AG04450 (cell line): ENCODE measurements at regions not wholly inside any gene's neighbourhood (a gene's known extent, or its start where the extent isn't known, plus 50 kb on each side); places are given as distances from the start of the nearest gene placed in this dataset.

Source experiments
- CTCF ChIA-PET: fragments of 300-600, 350-600 bp; formaldehyde crosslinking; extraction: SDS; loops from one replicate; lab custom pipeline; 2022; ENCODE audit warnings: antibody characterized with exemption, inconsistent platforms; lab: Charles Lee
- POLR2A ChIA-PET: fragments of 350-600 bp; formaldehyde crosslinking; extraction: SDS; loops from one replicate; lab custom pipeline; 2021; ENCODE audit warnings: antibody characterized with exemption, inconsistent platforms; lab: Yijun Ruan, JAX
- DNase-seq: peaks from one replicate; pipeline ENCODE4 v3.0.0-alpha.2; 2011; ENCODE audit warnings: low read depth, low spot score
- H3K27ac ChIP-seq: one replicate; pipeline ENCODE4 v1.5.1; 2012; ENCODE audit warnings: low read depth, low read length, control low read depth
- H3K27me3 ChIP-seq: one replicate; pipeline ENCODE4 v1.6.0; 2012; ENCODE audit warnings: low read length; ENCODE audit not compliant: control insufficient read depth, insufficient read depth
- H3K4me3 ChIP-seq: 2 replicates; pipeline ENCODE4 v1.5.1; 2011; ENCODE audit warnings: mild to moderate bottlenecking, low read depth, low read length, control low read depth
- H3K9me3 ChIP-seq: 2 replicates; pipeline ENCODE4 v1.5.1; 2012; ENCODE audit warnings: low read length; ENCODE audit not compliant: control insufficient read depth, insufficient read depth
- CTCF ChIP-seq: IDR thresholded peaks from 2 replicates; pipeline ENCODE4 v1.5.1; 2011; ENCODE audit warnings: low read depth, low read length, control low read depth, inconsistent platforms

- POLR2A ChIA-PET, result interaction anchor here (0.7 kb wide), 1 partner anchor 8 kb away, joined by 4 read pairs; no protein-coding TSS in a partner anchor
- TF ChIP-seq CTCF, result no peak
- no peak overlapping the region for H3K4me3 ChIP-seq
- DNase-seq, result no peak
- no peaks in the 10 kb centered on the region for H3K9me3 ChIP-seq
- no peak overlapping the region for H3K27ac ChIP-seq
- CTCF ChIA-PET, result interaction anchor here (0.7 kb wide), 1 partner anchor 14 kb away, joined by 6 read pairs; no protein-coding TSS in a partner anchor
- H3K27me3 ChIP-seq, result no peaks in the 10 kb centered on the region
Observed at GRCh38 chr10:62626817-62627216, 177.7 kb upstream of the ADO start.

GRCh38 chr10:62627983-62628382 lies 176.5 kb upstream of the ADO start:
- no peak overlapping the region for H3K27ac ChIP-seq
- no peaks in the 10 kb centered on the region for H3K9me3 ChIP-seq
- no peak overlapping the region for H3K4me3 ChIP-seq
- no peak for DNase-seq
- no peaks in the 10 kb centered on the region for H3K27me3 ChIP-seq
- no peak for TF ChIP-seq CTCF
- ChIA-PET POLR2A (no interaction called here), CTCF (no interaction called here)

- CTCF ChIA-PET, result interaction anchor here (0.6 kb wide), 1 partner anchor 11 kb away, joined by 3 read pairs; no protein-coding TSS in a partner anchor
- Histone ChIP-seq H3K4me3 (no peak overlapping the region), H3K27me3 (no peaks in the 10 kb centered on the region), H3K9me3 (no peaks in the 10 kb centered on the region), H3K27ac (no peak overlapping the region)
- TF ChIP-seq CTCF, result no peak
- POLR2A ChIA-PET, result no interaction called here
- DNase-seq, result no peak
Observed at GRCh38 chr10:62631241-62631640, 173.3 kb upstream of the ADO start.

GRCh38 chr10:62632071-62632809 lies 172.3 kb upstream of the ADO start:
- Histone ChIP-seq H3K4me3 (no peak overlapping the region), H3K9me3 (no peaks in the 10 kb centered on the region), H3K27me3 (no peaks in the 10 kb centered on the region), H3K27ac (no peak overlapping the region)
- DNase-seq, result no peak
- ChIA-PET CTCF (no interaction called here), POLR2A (no interaction called here)
- TF ChIP-seq CTCF, result no peak

GRCh38 chr10:62633976-62634375 lies 170.5 kb upstream of the ADO start:
- Histone ChIP-seq H3K9me3 (no peaks in the 10 kb centered on the region), H3K4me3 (no peak overlapping the region), H3K27me3 (no peaks in the 10 kb centered on the region), H3K27ac (no peak overlapping the region)
- CTCF ChIA-PET, result interaction anchor here (1.6 kb wide), 1 partner anchor 24 kb away, joined by 9 read pairs; no protein-coding TSS in a partner anchor
- DNase-seq, result no peak
- POLR2A ChIA-PET, result no interaction called here
- no peak for TF ChIP-seq CTCF
